Common myeloid progenitor, CD34-positive (primary cell): ENCODE measurements at regions not wholly inside any gene's neighbourhood (a gene's known extent, or its start where the extent isn't known, plus 50 kb on each side); places are given as distances from the start of the nearest gene placed in this dataset.

Source experiments
- CTCF ChIA-PET: fragments of 350-600 bp; sonication (Branson Sonifier 250); formaldehyde crosslinking; loops from one replicate; lab custom pipeline; 2021; ENCODE audit warnings: antibody characterized with exemption; lab: Charles Lee
- POLR2A ChIA-PET: fragments of 350-600 bp; sonication (Branson Sonifier 250); formaldehyde crosslinking; loops from one replicate; lab custom pipeline; 2021; ENCODE audit warnings: antibody characterized with exemption; lab: Charles Lee
- DNase-seq, 3 donors: peaks; one replicate each; pipeline versions ENCODE4 v3.0.0 to v3.0.0-alpha.2; 2013
- H3K27ac ChIP-seq, 2 experiments: 1 replicate in 1 of 2; 2 replicates in 1 of 2; pipeline ENCODE4 v1.7.0; 2013; ENCODE audit warnings: inconsistent platforms in 2 of 2, low read length in 2 of 2, mild to moderate bottlenecking in 2 of 2, low read depth in 1 of 2, moderate library complexity in 1 of 2; ENCODE audit not compliant: severe bottlenecking in 2 of 2, insufficient read depth in 1 of 2, poor library complexity in 1 of 2
- H3K27me3 ChIP-seq, 5 experiments: replicated peaks in 2 of 5; 1 replicate in 3 of 5; 2 replicates in 2 of 5; pipeline versions ENCODE4 v1.6.1 to v1.7.0; 2013; ENCODE audit warnings: low read length in 4 of 5, mild to moderate bottlenecking in 2 of 5, moderate library complexity in 2 of 5, inconsistent platforms in 1 of 5; ENCODE audit not compliant: insufficient read depth in 5 of 5, control insufficient read depth in 4 of 5
- H3K36me3 ChIP-seq, 4 experiments: 1 replicate in 2 of 4; 2 replicates in 2 of 4; pipeline versions ENCODE4 v1.6.1 to v1.7.0; 2013; ENCODE audit warnings: low read length in 3 of 4, control low read depth in 1 of 4, mild to moderate bottlenecking in 1 of 4; ENCODE audit not compliant: control insufficient read depth in 4 of 4, insufficient read depth in 4 of 4
- H3K4me1 ChIP-seq, 4 experiments: 1 replicate in 3 of 4; 2 replicates in 1 of 4; pipeline versions ENCODE4 v1.6.1 to v1.7.1; 2013; ENCODE audit warnings: low read length in 3 of 4, mild to moderate bottlenecking in 3 of 4, control low read depth in 1 of 4, inconsistent platforms in 1 of 4, moderate library complexity in 1 of 4; ENCODE audit not compliant: control insufficient read depth in 4 of 4, insufficient read depth in 4 of 4; ENCODE audit errors: control extremely low read depth in 1 of 4
- H3K4me3 ChIP-seq, 7 experiments: 1 replicate in 4 of 7; 2 replicates in 3 of 7; pipeline versions ENCODE4 v1.5.1 to v1.7.0; 2013; ENCODE audit warnings: mild to moderate bottlenecking in 7 of 7, low read length in 6 of 7, moderate library complexity in 6 of 7, inconsistent platforms in 2 of 7, low read depth in 2 of 7, control low read depth in 1 of 7; ENCODE audit not compliant: insufficient read depth in 4 of 7, control insufficient read depth in 1 of 7; ENCODE audit errors: extremely low read depth in 1 of 7
- H3K9me3 ChIP-seq, 5 experiments: 1 replicate in 4 of 5; 2 replicates in 1 of 5; pipeline versions ENCODE4 v1.6.1 to v1.7.1; 2013; ENCODE audit warnings: low read length in 4 of 5, mild to moderate bottlenecking in 2 of 5, inconsistent platforms in 1 of 5, low read depth in 1 of 5, moderate library complexity in 1 of 5; ENCODE audit not compliant: control insufficient read depth in 4 of 5, insufficient read depth in 2 of 5; ENCODE audit errors: control extremely low read depth in 1 of 5
- WGBS: methylation state at CpG from one replicate; pipeline ENCODE4 v1.1.5; 2013; ENCODE audit not compliant: insufficient coverage; 5-methylcytosine and 5-hydroxymethylcytosine counted together

DNA sequence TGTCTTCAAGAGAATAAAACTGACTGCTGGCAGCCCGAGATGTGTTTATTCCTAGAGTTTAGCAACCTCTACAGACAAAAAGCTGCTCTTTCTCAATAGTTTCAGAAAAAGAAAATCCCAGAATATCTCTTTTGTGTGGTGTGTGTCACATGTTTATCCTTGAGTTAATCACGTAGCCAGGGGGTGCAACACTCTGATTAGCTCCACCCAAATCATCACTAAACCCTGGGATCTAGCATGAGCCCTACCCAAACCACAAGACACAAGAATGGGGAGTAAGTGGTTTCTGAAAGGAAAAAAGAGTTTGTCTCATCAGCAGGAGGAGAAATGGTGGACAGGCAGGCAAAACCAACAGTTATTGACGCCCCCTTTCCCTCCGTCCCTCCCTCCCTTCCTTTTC is 78.5 kb upstream of the AGBL1 start:
- Histone ChIP-seq H3K4me3 (no peak overlapping the region), H3K36me3 (no peaks in the 10 kb centered on the region), H3K27ac (no peak overlapping the region), H3K9me3 (no peaks in the 10 kb centered on the region), H3K4me1 (no peaks in the 10 kb centered on the region), H3K27me3 (peaks cover 0 to 7% (median 0%) of the 10 kb centered on the region in 5 experiments)
- 100% methylated on average over 1 of the region's 4 CpGs for WGBS
- no peak for DNase-seq
- ChIA-PET CTCF (interaction anchor here (0.5 kb wide), 1 partner anchor 32 kb away, joined by 3 read pairs; no protein-coding TSS in a partner anchor), POLR2A (no interaction called here)

DNA sequence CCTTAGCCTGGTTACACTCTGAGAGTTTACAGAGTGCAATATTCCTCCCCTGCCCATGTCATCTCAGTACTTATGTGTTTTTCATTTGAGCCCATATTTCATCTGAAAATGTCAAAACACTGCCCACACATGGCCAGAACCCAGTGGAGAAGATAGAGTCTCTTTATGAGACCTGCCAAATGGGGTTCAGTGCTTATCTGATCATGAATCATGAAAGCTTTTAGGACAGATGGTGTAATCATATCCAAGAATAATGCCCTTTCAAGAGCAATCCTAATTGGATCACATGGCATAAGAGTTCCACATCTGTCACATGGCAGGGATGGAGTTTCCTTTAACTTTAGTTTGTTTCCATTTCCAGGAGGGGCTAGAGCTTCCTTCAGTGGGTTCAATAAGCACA is 77.2 kb upstream of the AGBL1 start:
- POLR2A ChIA-PET: no interaction called here
- Histone ChIP-seq H3K4me1 (no peaks in the 10 kb centered on the region), H3K27me3 (peaks cover 0 to 7% (median 0%) of the 10 kb centered on the region in 5 experiments), H3K27ac (no peak overlapping the region), H3K4me3 (no peak overlapping the region), H3K36me3 (no peaks in the 10 kb centered on the region), H3K9me3 (no peaks in the 10 kb centered on the region)
- CTCF ChIA-PET: no interaction called here
- no peak for DNase-seq

DNA sequence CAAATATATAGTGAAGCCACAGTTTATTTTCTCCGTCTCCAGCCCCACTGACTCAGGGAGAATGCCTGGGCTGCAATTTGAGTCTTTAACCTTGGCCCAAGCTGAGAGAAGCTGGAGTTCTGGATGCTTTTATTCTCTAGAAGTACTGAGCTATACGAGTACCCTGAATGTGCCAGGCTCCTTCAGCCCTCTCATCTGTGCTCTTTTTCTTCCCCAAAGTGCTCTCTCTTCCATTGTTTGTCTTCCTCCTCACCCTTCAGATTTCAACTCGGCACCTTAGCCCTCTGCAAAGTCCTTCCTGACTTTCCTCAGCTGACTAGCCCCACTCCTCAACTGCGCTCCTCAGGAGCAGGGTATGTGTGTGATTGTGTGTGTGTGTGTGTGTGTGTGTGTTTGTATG is 75.6 kb upstream of the AGBL1 start:
- no peaks in the 10 kb centered on the region for H3K4me1 ChIP-seq
- ChIA-PET CTCF (no interaction called here), POLR2A (no interaction called here)
- peaks cover 0 to 7% (median 0%) of the 10 kb centered on the region in 5 experiments for H3K27me3 ChIP-seq
- no peak overlapping the region for H3K27ac ChIP-seq
- H3K4me3 ChIP-seq: no peak overlapping the region
- DNase-seq: no peak
- 94% methylated on average over 2 of the region's 4 CpGs for WGBS
- no peaks in the 10 kb centered on the region for H3K36me3 ChIP-seq
- no peaks in the 10 kb centered on the region for H3K9me3 ChIP-seq

DNA sequence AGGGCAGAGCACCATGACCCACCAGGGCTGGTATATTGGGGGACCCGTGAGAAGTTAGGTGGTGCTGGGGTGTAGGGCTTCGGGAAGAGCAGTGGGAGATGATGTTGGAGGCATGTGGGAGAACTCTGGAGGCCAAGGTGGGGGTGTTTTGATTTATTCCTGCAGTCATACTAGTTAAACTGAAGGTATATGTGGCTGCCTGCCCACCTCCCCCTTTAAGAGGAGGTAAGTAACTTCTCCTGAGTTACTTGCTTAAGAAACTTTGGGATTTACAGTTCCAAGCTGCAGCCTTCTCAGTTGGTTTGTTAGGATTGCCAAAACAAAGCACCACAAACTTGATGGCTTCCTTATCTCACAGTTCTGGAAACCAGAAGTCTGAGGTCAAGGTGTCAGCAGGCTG is 73.1 kb upstream of the AGBL1 start:
- no peaks in the 10 kb centered on the region for H3K9me3 ChIP-seq
- H3K4me1 ChIP-seq: no peaks in the 10 kb centered on the region
- DNase-seq: no peak
- POLR2A ChIA-PET: no interaction called here
- H3K27me3 ChIP-seq: peaks cover 0 to 5% (median 0%) of the 10 kb centered on the region in 5 experiments
- 100% methylated on average over 2 of the region's 2 CpGs for WGBS
- no peak overlapping the region for H3K27ac ChIP-seq
- CTCF ChIA-PET: no interaction called here
- no peak overlapping the region for H3K4me3 ChIP-seq
- H3K36me3 ChIP-seq: no peaks in the 10 kb centered on the region

DNA sequence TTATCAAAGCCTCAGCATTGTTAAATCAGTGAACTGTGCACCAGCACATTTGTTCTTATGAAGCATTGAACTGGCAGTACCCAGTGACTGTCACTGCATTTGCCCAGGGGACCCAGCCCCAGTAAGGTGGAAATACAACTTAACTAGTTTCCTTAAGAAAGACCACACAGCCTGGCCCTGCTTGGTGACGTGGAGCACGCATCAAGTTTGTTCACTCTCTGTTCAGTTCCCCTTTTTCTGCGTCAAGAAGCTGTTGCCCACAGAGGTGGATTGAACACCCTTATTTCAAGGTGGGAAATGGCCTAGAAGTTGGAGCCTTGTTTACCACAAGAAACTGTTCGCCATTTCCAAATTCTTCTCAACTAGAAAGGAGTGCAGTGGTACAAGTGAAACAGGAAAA is 69.9 kb upstream of the AGBL1 start:
- peak in 2 of 3 donors; percentile 0 to 2 for DNase-seq
- H3K4me3 ChIP-seq: no peak overlapping the region
- H3K4me1 ChIP-seq: no peaks in the 10 kb centered on the region
- WGBS: 17% methylated on average over 3 of the region's 4 CpGs
- peaks cover 0 to 2% (median 0%) of the 10 kb centered on the region in 5 experiments for H3K27me3 ChIP-seq
- ChIA-PET POLR2A (no interaction called here), CTCF (no interaction called here)
- H3K36me3 ChIP-seq: no peaks in the 10 kb centered on the region
- no peaks in the 10 kb centered on the region for H3K9me3 ChIP-seq
- no peak overlapping the region for H3K27ac ChIP-seq

DNA sequence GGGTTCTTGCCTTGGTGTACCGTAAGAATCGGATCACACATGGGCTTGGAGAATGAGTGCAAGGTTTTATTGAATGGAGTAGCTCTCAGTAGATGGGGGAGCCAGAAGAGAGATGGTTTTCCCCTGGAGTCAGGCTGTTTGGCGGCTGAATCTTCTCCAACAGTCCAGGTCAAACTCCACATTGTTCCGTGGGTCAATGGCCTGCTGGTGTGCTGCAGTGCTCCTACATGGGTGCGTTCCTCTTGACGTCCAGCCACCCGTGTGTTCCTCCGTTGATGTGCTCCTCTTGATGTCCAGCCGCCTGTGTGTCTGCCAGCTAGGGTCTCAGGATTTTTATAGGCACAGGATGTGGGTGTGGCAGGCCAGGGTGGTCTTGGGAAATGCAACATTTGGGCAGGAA is 69.3 kb upstream of the AGBL1 start:
- Histone ChIP-seq H3K4me3 (no peak overlapping the region), H3K4me1 (no peaks in the 10 kb centered on the region), H3K9me3 (no peaks in the 10 kb centered on the region), H3K36me3 (no peaks in the 10 kb centered on the region), H3K27me3 (peaks cover 0 to 2% (median 0%) of the 10 kb centered on the region in 5 experiments), H3K27ac (no peak overlapping the region)
- WGBS: 97% methylated on average over 9 of the region's 9 CpGs
- POLR2A ChIA-PET: no interaction called here
- CTCF ChIA-PET: no interaction called here
- DNase-seq: no peak

DNA sequence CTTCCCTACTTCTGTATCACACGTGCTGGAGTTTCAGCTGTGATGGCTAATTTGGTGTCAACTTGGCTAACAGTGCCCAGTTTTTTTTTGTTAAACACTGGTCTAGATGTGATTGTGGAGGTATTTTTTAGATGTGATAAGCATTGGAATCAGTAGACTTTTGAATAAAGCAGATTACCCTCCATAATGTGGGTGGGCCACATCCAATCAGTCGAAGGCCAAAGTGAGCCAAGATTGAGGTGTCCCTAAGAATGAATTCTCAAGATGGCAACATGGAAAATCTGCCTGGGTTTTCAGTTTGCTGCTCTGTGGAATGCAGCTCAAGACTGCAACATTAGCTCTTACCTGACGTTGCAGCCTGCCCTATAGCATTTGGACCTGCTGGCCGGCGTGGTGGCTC is 68.8 kb upstream of the AGBL1 start:
- no peaks in the 10 kb centered on the region for H3K36me3 ChIP-seq
- DNase-seq: no peak
- no peaks in the 10 kb centered on the region for H3K4me1 ChIP-seq
- no peak overlapping the region for H3K27ac ChIP-seq
- POLR2A ChIA-PET: no interaction called here
- H3K4me3 ChIP-seq: no peak overlapping the region
- H3K27me3 ChIP-seq: peaks cover 0 to 2% (median 0%) of the 10 kb centered on the region in 5 experiments
- no peaks in the 10 kb centered on the region for H3K9me3 ChIP-seq
- WGBS: 95% methylated on average over 4 of the region's 5 CpGs
- CTCF ChIA-PET: no interaction called here
